Tongue (tissue), 1 donor: ENCODE measurements at regions not wholly inside any gene's neighbourhood (a gene's known extent, or its start where the extent isn't known, plus 50 kb on each side); places are given as distances from the start of the nearest gene placed in this dataset.

Source experiments
- DNase-seq: peaks from one replicate; pipeline ENCODE4 v3.0.0-alpha.2; 2015

GRCh38 chr21:18959817-18960216, 556.2 kb upstream of the TMPRSS15 start:
- peak; percentile 11 for DNase-seq

DNA sequence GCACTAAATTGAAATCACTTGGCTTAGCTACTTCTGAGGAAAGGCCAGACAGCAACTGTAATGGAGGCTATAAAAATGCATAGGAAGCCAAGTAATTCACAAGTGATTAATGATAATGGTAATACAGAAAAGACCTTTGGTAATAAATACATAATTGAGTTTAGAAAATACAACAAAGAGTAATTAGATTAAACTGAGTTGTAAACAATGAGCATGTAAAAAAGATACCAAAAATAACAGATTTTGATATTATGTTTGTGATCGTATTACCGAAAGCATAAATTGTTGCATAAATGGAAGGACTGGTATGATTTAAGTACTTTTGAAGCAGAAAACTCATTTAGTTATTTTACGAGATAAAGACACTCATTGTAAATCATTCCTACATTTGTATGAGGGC, 556.7 kb upstream of the TMPRSS15 start:
- DNase-seq: no peak

DNA sequence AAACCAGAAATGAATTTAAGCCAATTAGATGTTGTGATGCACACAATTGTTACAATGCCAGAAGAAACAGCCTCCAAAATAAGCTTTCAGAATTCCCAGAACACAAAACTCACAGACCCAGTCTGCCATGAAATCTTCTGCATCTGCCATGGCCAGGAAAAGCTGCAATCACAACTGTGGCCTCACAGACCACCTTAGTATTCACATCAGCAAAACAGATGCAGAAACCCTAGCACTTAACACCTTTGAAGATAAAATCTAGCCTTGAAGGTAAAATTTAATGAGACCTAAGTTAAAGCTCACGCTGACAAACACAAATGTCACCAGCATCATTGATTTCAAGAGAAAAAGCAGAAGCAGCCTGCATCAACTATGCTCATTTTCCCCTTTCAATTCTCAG, 566.8 kb upstream of the TMPRSS15 start:
- no peak for DNase-seq

- no peak for DNase-seq
Observed at GRCh38 chr21:18970941-18971340, 567.4 kb upstream of the TMPRSS15 start.

GRCh38 chr21:18985584-18985983, 582.0 kb upstream of the TMPRSS15 start:
- DNase-seq: no peak

- peak; percentile 13 for DNase-seq
Observed at GRCh38 chr21:18986197-18986596, 582.6 kb upstream of the TMPRSS15 start.

GRCh38 chr21:18987520-18988026, 584.0 kb upstream of the TMPRSS15 start:
- no peak for DNase-seq

DNA sequence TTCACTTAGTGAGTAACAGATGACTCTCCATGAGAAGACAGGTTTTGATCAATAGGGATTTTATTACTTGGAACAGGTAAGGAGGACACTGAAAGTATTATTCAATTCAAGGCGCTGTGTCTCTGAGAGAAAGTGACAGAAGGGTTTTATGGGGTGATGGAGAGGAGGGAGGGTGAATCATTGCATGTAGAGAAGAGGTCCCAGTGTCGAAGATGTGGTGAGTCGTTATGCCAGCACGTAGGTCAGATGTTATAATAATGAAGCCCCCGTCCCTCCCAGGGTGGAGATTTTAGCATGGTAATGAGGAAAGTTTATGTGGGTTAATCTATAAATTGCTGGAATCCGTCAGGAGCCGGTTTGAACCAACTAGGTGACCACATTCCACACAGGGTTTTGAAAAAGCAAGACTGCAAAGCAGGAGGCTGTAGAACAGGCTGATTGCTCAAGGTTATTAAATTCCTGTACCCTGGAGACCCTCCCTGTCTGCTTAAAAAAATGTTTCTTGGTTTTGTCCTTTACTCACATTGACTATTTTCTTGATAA, 586.4 kb upstream of the TMPRSS15 start:
- DNase-seq: no peak

GRCh38 chr21:18991846-18992245, 588.3 kb upstream of the TMPRSS15 start:
- no peak for DNase-seq

GRCh38 chr21:19010251-19010650, 606.7 kb upstream of the TMPRSS15 start:
- peak; percentile 56 for DNase-seq

- DNase-seq: no peak
Observed at GRCh38 chr21:19010996-19011395, 607.4 kb upstream of the TMPRSS15 start.

DNA sequence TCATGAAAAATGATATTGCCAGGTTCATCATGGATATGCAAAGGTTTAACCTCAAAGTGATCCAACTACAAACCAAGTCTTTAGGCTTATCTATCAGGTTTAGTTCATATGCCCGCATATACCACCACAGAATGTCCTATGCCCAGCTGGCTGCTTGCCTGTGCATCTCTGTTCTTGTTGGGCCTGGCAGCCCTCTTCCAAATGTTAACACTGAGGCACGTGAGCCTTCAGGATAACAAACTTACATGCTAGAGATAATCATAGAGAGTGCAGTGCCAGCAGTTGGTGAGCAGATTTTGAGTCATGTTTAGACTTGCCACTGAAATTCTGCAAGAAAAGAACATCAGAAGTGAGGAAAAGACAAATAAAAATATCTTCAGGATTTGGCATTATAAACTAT, 607.9 kb upstream of the TMPRSS15 start:
- DNase-seq: no peak

DNA sequence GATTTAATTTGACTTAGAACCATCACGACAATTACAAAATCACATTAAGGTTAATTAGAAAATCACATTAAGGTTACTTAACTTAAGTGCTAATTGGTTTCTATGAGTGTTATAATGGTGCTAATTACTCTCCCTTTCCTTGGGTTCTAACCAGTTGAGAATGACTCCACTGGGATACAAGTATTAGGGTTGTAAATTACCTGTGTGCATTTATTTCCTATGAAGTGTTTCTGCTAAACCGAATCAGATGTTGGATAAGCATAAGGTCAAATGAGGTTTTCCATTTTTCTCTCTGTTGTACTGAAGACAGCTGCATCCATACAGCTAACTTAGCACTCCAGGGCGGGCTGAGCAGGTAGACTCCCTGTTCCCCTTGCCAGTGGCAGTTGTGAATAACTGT, 610.3 kb upstream of the TMPRSS15 start:
- no peak for DNase-seq

DNA sequence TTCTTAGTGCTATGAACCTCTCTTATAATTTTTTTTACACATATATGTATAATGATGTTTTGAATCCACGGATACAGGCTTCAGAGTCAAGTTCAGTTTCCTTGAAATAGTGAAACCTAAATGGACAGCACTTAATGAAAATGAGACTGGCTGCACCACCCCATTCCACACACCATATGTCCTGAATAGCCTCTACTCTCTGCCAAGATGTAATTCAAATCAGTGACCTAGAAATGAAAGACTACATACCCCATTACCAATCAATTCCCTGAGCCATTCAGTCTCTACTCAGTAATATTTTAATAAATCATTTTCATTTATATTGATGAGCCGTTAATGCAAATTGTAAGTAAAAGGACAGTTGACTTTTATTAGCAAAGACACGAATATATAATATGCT, 614.9 kb upstream of the TMPRSS15 start:
- no peak for DNase-seq

DNA sequence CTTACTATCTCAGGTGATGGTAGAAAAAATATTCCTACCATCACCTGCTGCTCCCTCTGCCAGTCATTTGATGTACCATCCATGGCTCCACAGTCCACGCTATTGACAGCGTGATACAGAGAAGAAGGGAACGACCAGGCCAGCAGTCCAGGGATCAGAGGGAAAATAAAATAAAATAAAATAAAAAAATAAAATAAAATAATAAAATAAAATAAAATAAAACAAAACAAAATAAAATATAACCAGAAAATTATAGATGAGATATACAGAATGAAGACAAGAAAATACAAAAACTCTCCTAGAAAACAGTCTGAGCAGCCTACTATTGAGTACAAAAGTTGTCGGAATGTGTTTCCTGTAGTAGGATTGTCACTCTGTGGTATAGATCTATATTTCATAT, 619.4 kb upstream of the TMPRSS15 start:
- no peak for DNase-seq

DNA sequence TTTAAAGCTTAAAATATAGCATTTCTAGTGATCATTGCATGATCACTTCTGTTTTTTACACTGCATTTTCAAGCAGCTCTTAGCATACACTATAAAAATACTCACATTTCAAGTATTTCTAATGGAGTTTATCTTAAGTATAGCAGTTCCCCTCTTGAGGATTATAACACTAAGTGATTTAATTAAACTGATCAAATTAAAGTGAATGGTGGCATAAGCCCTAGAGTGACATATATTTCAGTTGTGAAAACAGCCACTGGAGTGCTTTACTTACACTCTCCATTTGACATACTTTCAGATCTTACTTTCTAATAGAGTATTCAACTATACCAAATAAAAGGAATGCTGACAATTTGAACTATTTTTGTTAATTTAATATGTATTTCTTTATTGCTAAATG, 623.3 kb upstream of the TMPRSS15 start:
- DNase-seq: no peak

GRCh38 chr21:19029816-19030215, 626.2 kb upstream of the TMPRSS15 start:
- no peak for DNase-seq

GRCh38 chr21:19031953-19032352, 628.4 kb upstream of the TMPRSS15 start:
- peak; percentile 17 for DNase-seq

GRCh38 chr21:19034041-19034440, 630.5 kb upstream of the TMPRSS15 start:
- no peak for DNase-seq

DNA sequence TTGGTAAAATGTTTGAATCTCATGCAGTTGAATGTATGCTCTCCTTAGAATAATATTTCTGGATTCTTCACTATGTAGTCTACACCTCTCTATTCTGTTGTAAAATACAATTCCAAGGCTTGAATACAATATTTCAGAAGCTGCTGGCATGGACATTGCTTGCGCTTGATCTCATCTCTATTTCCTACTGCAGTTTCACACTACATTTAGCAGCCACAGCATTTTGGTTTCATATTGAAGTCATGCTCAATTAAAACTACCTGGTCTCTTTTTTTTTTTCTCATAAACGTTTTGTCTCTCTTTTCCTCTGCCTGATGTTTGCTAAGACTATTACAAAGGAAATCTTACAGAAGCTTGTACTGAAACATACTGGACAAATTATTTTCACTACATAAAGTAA, 631.0 kb upstream of the TMPRSS15 start:
- DNase-seq: no peak

- DNase-seq: no peak
Observed at GRCh38 chr21:19045876-19046275, 642.3 kb upstream of the TMPRSS15 start.

DNA sequence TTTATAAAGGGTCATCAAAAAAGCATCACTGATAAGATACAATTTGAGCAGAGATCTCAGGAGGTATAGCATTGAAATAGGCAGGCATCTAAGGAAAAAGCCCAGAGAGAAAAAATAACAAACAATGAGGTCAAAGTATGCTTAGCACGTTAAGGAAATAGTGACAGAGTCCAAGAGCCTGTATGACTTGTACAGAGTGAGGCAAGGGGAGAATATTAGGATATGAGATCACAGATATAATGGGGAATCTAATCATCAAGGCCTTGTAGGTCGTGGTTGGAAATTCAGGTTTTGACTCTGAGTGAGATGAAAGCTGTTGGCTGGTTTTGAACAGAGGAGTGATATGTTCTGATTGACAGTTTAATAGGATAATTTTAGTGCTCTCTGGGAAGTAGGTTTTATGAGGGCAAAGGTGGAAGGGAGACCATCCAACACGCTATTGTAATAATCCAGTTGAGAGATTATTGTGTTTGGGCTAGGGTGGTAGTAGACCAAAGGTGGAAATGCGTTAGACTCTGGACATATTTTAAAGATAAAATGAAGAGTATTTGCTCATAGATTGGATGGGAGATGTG, 644.6 kb upstream of the TMPRSS15 start:
- no peak for DNase-seq

- DNase-seq: no peak
Observed at GRCh38 chr21:19049567-19049966, 646.0 kb upstream of the TMPRSS15 start.

GRCh38 chr21:19065164-19065563, 661.6 kb upstream of the TMPRSS15 start:
- DNase-seq: no peak

- no peak for DNase-seq
Observed at GRCh38 chr21:19076031-19076430, 672.4 kb upstream of the TMPRSS15 start.
